AG08395 (cell line): ENCODE measurements at regions not wholly inside any gene's neighbourhood (a gene's known extent, or its start where the extent isn't known, plus 50 kb on each side); places are given as distances from the start of the nearest gene placed in this dataset.

ENCODE experiments used
- DNase-seq: peaks from one replicate; pipeline ENCODE4 v3.0.0; 2012; ENCODE audit warnings: mixed read lengths, low spot score

- no peak for DNase-seq
Measured at GRCh38 chr1:113007706-113008364, 51.8 kb upstream of the SLC16A1 start.

DNA sequence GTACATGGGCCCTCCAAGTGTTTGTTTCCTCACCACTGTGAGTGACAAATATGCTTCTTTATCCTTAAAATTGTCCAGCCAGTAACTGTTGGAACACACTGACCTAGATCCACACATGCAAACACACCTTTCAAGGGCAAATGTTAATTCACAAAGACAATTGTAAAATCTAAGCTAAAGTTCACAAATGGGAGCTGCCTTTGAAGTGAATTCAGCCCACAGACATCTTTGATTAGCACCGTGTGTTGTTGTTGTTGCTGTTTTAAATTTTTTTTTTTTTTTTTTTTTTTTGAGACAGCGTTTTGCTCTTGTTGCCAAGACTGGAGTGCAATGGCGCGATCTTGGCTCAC is 52.3 kb upstream of the SLC16A1 start:
- DNase-seq, result no peak

- DNase-seq, result no peak
Measured at GRCh38 chr1:113012149-113012548, 56.2 kb upstream of the SLC16A1 start.

DNA sequence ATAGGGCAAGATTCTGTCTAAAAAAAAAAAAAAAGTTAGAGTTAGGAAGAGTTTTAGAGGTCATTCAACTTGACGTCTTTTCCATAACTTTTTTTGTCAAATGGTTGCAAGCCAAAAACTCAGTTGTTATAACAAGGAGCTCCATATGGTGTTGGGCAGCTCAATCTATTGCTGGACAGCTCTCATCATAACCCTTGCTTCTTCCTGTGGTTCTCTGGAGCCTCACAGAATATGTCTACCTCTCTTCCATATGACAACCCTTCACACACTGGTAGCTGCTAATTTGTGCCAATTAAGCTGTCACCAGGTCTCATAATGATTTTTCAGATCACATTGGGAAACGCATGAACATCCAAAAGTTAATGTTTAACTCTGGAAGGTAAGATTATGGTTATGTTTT is 57.8 kb upstream of the SLC16A1 start:
- no peak for DNase-seq

DNA sequence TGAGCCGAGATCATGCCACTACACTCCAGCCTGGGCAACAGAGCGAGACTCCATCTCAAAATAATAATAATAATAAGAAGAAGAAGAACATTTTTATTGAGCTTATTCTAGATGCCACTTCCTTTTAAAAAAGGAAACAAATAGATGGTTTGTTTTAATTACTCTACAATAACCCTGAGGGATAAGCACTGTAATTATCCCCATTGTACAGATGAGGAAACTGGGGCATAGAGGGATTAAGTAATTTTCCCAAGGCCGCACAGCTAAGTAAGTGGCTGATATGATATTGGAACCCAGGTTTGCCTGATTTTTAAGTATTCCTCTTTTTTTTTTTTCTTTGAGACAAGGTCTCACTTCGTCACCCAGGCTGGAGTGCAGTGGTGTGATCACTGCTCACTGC is 58.5 kb upstream of the LRIG2 start:
- no peak for DNase-seq

DNA sequence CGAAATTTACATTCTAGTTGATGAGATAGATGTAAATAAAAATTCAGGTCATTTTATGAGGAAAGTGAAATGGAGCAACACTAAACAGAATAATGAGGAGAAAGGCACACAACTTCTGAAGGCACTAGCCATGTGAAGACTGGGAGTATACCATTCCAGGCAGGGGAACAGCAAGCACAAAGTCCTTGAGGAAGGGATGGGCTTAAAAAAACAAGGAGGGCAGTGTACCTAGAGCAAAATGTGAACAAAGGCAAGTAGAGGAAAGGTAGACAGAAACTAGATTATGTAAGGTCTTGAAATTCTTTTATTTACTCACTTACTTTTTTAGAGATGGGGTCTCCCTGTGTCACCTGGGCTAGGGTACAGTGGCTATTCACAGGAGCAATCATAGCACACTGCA is 54.1 kb upstream of the LRIG2 start:
- no peak for DNase-seq

DNA sequence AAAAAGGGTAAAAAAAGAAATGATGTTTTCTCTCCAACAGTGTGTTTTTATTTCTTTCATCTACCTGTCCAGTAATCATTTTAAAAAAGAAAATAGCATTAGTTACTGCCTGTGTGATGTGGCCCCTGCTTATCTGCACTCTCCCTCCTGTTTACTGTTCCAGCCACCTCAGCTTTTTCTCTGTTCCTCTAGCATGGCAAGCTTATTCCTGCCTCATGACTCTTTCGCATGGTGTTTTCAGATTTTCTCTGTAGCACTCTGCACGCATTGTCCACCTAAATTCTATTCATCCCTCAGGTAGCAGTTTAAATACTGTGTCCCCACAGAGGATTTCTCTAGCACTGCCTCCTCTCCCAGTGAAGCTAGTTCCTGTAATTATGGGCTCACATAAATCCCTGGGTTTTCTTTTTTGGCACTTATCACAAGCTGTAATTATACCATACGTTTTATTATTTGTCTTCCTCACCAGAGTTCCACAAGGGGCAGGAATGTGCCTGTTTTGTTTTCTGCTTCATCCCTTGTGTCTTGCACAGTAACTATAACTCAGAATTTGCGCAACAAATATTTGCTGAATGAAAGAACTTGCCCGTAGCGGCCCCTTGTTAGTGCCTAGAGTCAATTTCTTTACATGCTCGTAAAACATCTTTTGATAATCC is 51.4 kb upstream of the LRIG2 start:
- DNase-seq, result peak; percentile 52
